Ishikawa (cell line): ENCODE measurements at regions not wholly inside any gene's neighbourhood (a gene's known extent, or its start where the extent isn't known, plus 50 kb on each side); places are given as distances from the start of the nearest gene placed in this dataset.

Source experiments
- CEBPB ChIP-seq: IDR thresholded peaks from 2 replicates; pipeline ENCODE4 v1.6.1; 2012
- CREB1 ChIP-seq: IDR thresholded peaks from 2 replicates; pipeline ENCODE4 v1.6.1; 2012; ENCODE audit warnings: low read depth
- EGR1 ChIP-seq: IDR thresholded peaks from 2 replicates; pipeline ENCODE4 v1.6.1; 2012
- EP300 ChIP-seq: IDR thresholded peaks from 2 replicates; pipeline ENCODE4 v1.6.1; 2012; ENCODE audit warnings: borderline replicate concordance
- FOXM1 ChIP-seq: IDR thresholded peaks from 2 replicates; pipeline ENCODE4 v1.6.1; 2012; ENCODE audit warnings: low read depth, borderline replicate concordance
- NFIC ChIP-seq: IDR thresholded peaks from 2 replicates; pipeline ENCODE4 v1.6.1; 2012
- RAD21 ChIP-seq: IDR thresholded peaks from 2 replicates; pipeline ENCODE4 v1.6.1; 2012; ENCODE audit warnings: low read depth
- TAF1 ChIP-seq: IDR thresholded peaks from 2 replicates; pipeline ENCODE4 v1.6.1; 2012; ENCODE audit warnings: low read depth, mild to moderate bottlenecking
- TCF12 ChIP-seq: IDR thresholded peaks from 2 replicates; pipeline ENCODE4 v1.6.1; 2012; ENCODE audit warnings: low read depth
- TEAD4 ChIP-seq: IDR thresholded peaks from 2 replicates; pipeline ENCODE4 v1.6.1; 2012
- YY1 ChIP-seq: IDR thresholded peaks from 2 replicates; pipeline ENCODE4 v1.6.1; 2012; ENCODE audit warnings: low read depth
- ZBTB7A ChIP-seq: IDR thresholded peaks from 2 replicates; pipeline ENCODE4 v1.6.1; 2012; ENCODE audit warnings: low read depth
- TF ChIP-seq, protein P1 (sequence below): IDR thresholded peaks from 2 replicates; pipeline ENCODE4 v1.6.1; 2012
- TF ChIP-seq, protein P2 (sequence below): IDR thresholded peaks from 2 replicates; pipeline ENCODE4 v1.6.1; 2012
- TF ChIP-seq, protein P3 (sequence below): IDR thresholded peaks from 2 replicates; pipeline ENCODE4 v1.6.1; 2012; ENCODE audit warnings: low read depth, mild to moderate bottlenecking

DNA sequence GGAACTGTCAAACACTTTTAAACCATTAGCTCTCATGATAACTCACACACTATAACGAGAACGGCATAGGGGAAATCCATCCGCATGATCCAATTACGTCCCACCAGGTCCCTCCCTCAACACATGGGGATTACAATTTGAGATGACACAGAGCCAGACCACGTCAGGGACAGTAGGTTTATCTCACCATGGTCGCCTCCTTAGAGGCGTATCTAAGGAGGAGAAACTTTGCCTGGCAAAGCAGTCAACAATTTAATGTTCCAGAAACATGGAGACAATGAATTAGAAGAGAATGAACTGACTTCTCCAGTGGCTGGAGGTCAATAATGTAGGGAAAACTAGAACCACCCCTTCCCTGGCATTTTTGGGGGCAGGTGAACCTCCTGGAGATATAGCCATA is 488.4 kb upstream of the AUTS2 start:
- TF ChIP-seq RAD21 (no peak), EGR1 (no peak), TAF1 (no peak), YY1 (no peak), TEAD4 (no peak), ZBTB7A (no peak), EP300 (no peak), CEBPB (no peak), TCF12 (no peak), CREB1 (no peak), FOXM1 (no peak), NFIC (no peak)
- TF ChIP-seq, protein P1, sequence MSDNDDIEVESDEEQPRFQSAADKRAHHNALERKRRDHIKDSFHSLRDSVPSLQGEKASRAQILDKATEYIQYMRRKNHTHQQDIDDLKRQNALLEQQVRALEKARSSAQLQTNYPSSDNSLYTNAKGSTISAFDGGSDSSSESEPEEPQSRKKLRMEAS, result no peak
- TF ChIP-seq, protein P2, sequence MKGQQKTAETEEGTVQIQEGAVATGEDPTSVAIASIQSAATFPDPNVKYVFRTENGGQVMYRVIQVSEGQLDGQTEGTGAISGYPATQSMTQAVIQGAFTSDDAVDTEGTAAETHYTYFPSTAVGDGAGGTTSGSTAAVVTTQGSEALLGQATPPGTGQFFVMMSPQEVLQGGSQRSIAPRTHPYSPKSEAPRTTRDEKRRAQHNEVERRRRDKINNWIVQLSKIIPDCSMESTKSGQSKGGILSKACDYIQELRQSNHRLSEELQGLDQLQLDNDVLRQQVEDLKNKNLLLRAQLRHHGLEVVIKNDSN, result no peak
- TF ChIP-seq, protein P3, sequence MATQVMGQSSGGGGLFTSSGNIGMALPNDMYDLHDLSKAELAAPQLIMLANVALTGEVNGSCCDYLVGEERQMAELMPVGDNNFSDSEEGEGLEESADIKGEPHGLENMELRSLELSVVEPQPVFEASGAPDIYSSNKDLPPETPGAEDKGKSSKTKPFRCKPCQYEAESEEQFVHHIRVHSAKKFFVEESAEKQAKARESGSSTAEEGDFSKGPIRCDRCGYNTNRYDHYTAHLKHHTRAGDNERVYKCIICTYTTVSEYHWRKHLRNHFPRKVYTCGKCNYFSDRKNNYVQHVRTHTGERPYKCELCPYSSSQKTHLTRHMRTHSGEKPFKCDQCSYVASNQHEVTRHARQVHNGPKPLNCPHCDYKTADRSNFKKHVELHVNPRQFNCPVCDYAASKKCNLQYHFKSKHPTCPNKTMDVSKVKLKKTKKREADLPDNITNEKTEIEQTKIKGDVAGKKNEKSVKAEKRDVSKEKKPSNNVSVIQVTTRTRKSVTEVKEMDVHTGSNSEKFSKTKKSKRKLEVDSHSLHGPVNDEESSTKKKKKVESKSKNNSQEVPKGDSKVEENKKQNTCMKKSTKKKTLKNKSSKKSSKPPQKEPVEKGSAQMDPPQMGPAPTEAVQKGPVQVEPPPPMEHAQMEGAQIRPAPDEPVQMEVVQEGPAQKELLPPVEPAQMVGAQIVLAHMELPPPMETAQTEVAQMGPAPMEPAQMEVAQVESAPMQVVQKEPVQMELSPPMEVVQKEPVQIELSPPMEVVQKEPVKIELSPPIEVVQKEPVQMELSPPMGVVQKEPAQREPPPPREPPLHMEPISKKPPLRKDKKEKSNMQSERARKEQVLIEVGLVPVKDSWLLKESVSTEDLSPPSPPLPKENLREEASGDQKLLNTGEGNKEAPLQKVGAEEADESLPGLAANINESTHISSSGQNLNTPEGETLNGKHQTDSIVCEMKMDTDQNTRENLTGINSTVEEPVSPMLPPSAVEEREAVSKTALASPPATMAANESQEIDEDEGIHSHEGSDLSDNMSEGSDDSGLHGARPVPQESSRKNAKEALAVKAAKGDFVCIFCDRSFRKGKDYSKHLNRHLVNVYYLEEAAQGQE, result no peak

DNA sequence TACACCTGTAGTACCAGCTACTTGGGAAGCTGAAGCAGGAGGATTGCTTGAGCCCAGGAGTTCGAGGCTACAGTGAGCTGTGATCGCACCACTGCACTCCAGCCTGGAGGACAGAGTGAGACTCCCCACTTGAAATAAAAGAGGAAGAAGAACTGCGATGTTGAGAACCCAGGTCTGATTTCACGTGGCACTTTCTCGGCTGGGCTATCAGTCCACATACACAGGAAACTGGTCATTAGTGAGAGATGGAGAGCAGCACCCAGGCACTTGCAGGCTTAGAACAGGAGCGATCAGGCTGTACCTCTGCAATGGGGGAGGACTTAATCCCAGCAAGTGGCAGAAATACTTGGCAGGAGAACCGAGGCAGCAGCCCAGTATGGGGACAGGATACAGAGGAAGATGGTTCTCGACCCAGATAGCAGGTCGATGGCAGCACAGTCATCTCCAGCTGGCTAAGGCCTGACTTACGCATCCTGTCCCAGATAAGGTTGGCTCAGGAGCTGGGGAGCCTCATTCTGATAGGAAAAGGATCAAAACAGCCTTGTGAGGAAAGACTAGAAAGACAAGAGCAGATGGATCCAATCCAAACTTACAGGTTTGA is 487.7 kb upstream of the AUTS2 start:
- TF ChIP-seq, protein P2, result no peak

DNA sequence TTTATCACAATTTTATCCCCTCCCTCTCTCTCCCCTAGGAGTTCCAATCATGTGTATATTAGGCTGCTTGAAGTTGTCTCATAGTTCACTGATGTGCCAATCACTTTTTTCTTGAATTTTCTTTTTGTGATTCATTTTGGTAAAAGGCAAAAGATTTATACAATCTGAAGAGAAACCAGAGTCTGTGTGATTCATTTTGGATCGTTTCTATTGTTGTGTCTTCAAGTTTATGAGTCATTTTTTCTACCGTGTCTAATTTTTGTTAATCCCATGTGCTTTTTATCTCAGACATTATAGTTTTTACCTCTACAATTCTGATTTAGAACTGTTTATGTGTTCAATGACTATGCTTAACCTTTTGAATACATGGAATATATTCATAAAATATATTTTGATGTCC is 483.9 kb upstream of the AUTS2 start:
- no peak for TF ChIP-seq YY1
- TF ChIP-seq TEAD4, result no peak
- no peak for TF ChIP-seq CREB1
- TF ChIP-seq CEBPB, result no peak
- TF ChIP-seq ZBTB7A, result no peak
- TF ChIP-seq FOXM1, result no peak
- no peak for TF ChIP-seq EP300
- TF ChIP-seq TCF12, result no peak
- no peak for TF ChIP-seq RAD21
- TF ChIP-seq, protein P2, result no peak
- no peak for TF ChIP-seq TAF1
- TF ChIP-seq NFIC, result no peak

DNA sequence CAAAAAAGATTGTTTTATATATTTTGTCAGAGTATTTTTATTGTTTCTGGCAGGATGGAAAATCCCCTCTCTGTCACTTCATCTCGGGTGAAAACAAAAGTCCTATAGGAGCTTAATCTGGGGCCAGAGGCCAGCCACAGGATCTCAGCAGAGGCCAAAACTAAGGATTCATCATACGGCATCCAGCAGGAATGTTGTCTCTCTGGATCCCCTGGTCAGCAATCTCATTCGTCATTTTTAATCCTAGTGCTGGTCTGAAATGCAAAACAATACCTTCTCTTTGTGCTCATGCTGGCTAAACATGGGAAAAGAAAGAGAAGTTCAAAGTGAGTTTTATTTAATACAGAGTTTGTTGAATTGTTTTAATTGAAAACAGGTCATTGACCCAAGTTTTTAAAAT is 482.5 kb upstream of the AUTS2 start:
- TF ChIP-seq CEBPB (no peak), TCF12 (no peak), TAF1 (no peak), NFIC (no peak), FOXM1 (no peak), RAD21 (no peak), EP300 (no peak)
- TF ChIP-seq, protein P3, result no peak
- TF ChIP-seq, protein P2, result no peak

DNA sequence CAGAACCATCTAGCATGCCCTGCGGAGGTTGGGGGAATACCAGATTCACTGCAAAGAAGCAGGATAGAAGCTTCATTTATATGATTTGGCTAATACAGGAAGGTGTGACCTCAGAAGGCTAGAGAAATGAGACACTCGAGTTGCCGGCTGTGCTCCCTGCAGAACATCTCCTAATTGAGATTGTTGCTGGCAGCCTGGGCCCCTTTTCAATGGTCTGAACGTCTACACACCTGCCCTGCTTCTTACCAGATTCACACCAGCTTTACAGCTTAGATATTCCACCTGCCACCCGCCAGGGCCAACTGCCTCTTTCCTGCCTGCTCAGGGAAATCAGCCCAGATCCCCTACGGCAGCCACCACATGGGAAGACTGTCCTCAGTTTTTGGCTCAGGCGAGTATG is 475.3 kb upstream of the AUTS2 start:
- TF ChIP-seq ZBTB7A (no peak), YY1 (no peak), FOXM1 (no peak)

DNA sequence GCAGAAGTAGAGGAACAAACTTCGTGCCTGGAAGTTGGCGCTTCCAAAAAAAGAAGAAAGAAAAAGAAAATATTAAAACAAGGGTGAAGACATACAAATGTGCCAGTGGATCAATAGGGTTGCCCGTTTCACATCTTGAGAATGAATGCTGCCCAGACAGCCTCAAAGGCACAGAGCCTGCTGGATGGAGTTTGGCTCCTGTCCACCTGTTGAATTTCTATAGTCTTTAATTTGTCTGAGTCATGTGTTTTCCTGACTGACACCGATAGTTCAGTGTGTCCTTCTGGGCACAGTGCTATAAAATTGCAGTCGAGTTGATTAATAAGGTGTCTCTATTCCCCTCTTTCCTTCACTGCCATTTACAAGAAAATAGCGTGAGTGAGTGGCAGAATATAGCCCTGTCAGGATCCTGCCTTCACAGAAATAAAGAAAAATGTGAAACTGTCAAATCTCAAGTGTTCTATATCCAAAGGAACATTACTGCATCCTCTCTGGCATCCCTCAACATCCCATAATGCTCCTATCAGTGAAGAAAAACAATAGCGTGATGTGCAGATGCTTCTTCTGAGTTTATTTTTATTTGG is 471.3 kb upstream of the AUTS2 start:
- TF ChIP-seq RAD21 (no peak), ZBTB7A (no peak), CEBPB (no peak), TCF12 (no peak), CREB1 (no peak), EGR1 (no peak), TEAD4 (no peak), YY1 (no peak), FOXM1 (no peak), NFIC (no peak), TAF1 (no peak), EP300 (no peak)
- TF ChIP-seq, protein P2, result no peak
- TF ChIP-seq, protein P3, result no peak
- TF ChIP-seq, protein P1, result no peak
